Loucy (cell line): ENCODE measurements at regions not wholly inside any gene's neighbourhood (a gene's known extent, or its start where the extent isn't known, plus 50 kb on each side); places are given as distances from the start of the nearest gene placed in this dataset.

Source experiments
- EZH2phosphoT487 ChIP-seq: fragments of 200-600 bp; IDR thresholded peaks from 2 replicates; pipeline ENCODE4 v1.6.1; 2018; ENCODE audit warnings: antibody characterized with exemption, mild to moderate bottlenecking, moderate library complexity, borderline replicate concordance
- TF ChIP-seq, protein P1 (sequence below): fragments of 200-600 bp; sonication (generic); conservative IDR thresholded peaks from 2 replicates; pipeline ENCODE4 v1.5.1; 2014; ENCODE audit warnings: mild to moderate bottlenecking, antibody characterized with exemption, low read length

DNA sequence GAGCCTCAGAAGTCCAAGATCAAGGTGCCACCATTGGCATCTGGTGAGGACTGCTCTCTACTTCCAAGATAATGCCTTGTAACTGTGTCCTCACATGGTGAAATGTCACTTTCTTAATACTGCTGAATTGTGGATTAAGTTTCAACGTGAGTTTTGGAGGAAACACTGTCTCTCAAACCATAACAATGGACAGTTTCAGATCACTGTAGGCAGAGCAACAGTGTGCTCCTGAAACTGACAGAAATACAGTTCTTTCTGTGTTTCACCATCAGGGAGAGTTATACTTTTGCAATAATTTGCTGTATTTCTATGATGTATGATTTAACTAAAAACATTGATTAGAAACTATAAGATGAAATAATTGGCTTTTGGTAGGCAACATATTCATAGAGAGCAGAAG lies 1780.5 kb upstream of the CDH6 start:
- TF ChIP-seq, protein P1, sequence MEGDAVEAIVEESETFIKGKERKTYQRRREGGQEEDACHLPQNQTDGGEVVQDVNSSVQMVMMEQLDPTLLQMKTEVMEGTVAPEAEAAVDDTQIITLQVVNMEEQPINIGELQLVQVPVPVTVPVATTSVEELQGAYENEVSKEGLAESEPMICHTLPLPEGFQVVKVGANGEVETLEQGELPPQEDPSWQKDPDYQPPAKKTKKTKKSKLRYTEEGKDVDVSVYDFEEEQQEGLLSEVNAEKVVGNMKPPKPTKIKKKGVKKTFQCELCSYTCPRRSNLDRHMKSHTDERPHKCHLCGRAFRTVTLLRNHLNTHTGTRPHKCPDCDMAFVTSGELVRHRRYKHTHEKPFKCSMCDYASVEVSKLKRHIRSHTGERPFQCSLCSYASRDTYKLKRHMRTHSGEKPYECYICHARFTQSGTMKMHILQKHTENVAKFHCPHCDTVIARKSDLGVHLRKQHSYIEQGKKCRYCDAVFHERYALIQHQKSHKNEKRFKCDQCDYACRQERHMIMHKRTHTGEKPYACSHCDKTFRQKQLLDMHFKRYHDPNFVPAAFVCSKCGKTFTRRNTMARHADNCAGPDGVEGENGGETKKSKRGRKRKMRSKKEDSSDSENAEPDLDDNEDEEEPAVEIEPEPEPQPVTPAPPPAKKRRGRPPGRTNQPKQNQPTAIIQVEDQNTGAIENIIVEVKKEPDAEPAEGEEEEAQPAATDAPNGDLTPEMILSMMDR: no peak
- no peak for TF ChIP-seq EZH2phosphoT487
